SU-DHL-6 (cell line): ENCODE measurements at regions not wholly inside any gene's neighbourhood (a gene's known extent, or its start where the extent isn't known, plus 50 kb on each side); places are given as distances from the start of the nearest gene placed in this dataset.

Experiments used
- H2AFZ ChIP-seq: fragments of 200-600 bp; sonication (generic); 2 replicates; pipeline ENCODE4 v1.6.1; 2014; ENCODE audit warnings: low read depth, mild to moderate bottlenecking, moderate library complexity, mixed read lengths, antibody characterized with exemption, low read length; ENCODE audit not compliant: severe bottlenecking
- H3F3A ChIP-seq: fragments of 200-600 bp; shearing (Covaris generic); 2 replicates; pipeline ENCODE4 v1.6.0; 2016; ENCODE audit warnings: antibody characterized with exemption, mild to moderate bottlenecking; ENCODE audit not compliant: insufficient read depth
- H3K27ac ChIP-seq: fragments of 200-600 bp; sonication (generic); 2 replicates; pipeline ENCODE4 v1.5.1; 2016; ENCODE audit warnings: low read depth, mild to moderate bottlenecking, low read length, moderate library complexity, mixed read lengths
- H3K27me3 ChIP-seq: fragments of 200-600 bp; sonication (generic), shearing (Covaris generic); 2 replicates; pipeline ENCODE4 v1.6.0; 2014; ENCODE audit warnings: mild to moderate bottlenecking, low read length
- H3K36me3 ChIP-seq: fragments of 200-600 bp; sonication (generic); 2 replicates; pipeline ENCODE4 v1.6.1; 2014; ENCODE audit warnings: mild to moderate bottlenecking, low read length, mixed read lengths
- H3K4me2 ChIP-seq: fragments of 300-600, 200-600 bp; shearing (Covaris generic), sonication (generic); 2 replicates; pipeline ENCODE4 v1.6.0; 2014; ENCODE audit warnings: low read length, low read depth, mild to moderate bottlenecking; ENCODE audit not compliant: poor library complexity, severe bottlenecking
- H3K4me3 ChIP-seq: fragments of 200-600 bp; sonication (generic); 2 replicates; pipeline ENCODE4 v1.5.1; 2014; ENCODE audit warnings: antibody characterized with exemption, low read length, mild to moderate bottlenecking, mixed read lengths; ENCODE audit not compliant: insufficient read depth, poor library complexity, severe bottlenecking
- H3K79me2 ChIP-seq: fragments of 200-600 bp; sonication (generic); 2 replicates; pipeline ENCODE4 v1.6.1; 2014; ENCODE audit warnings: mild to moderate bottlenecking, low read length, moderate library complexity; ENCODE audit not compliant: insufficient read depth
- H3K9ac ChIP-seq: fragments of 200-600 bp; sonication (generic); 2 replicates; pipeline ENCODE4 v1.7.0; 2014; ENCODE audit warnings: mild to moderate bottlenecking, low read length
- H3K9me2 ChIP-seq: fragments of 200-600 bp; sonication (generic); replicated peaks from 2 replicates; pipeline ENCODE4 v1.6.1; 2014; ENCODE audit warnings: low read length; ENCODE audit not compliant: insufficient read depth
- H3K9me3 ChIP-seq: fragments of 200-600 bp; sonication (generic); 2 replicates; pipeline ENCODE4 v1.6.1; 2014; ENCODE audit warnings: low read length, mixed read lengths; ENCODE audit not compliant: insufficient read depth
- H4K20me1 ChIP-seq: fragments of 200-600 bp; sonication (generic); 2 replicates; pipeline ENCODE4 v1.6.1; 2014; ENCODE audit warnings: low read depth, mild to moderate bottlenecking, antibody characterized with exemption, low read length, moderate library complexity, mixed read lengths
- EZH2phosphoT487 ChIP-seq: fragments of 200-600 bp; sonication (generic), shearing (Covaris generic); conservative IDR thresholded peaks from 2 replicates; pipeline ENCODE4 v1.6.1; 2018; ENCODE audit warnings: mild to moderate bottlenecking, antibody characterized with exemption, low read length, moderate library complexity, mixed read lengths
- TF ChIP-seq, protein P1 (sequence below): fragments of 200-600 bp; sonication (generic); IDR thresholded peaks from one replicate; pipeline ENCODE4 v1.5.1; 2017; ENCODE audit warnings: antibody characterized with exemption, mild to moderate bottlenecking, low read length, moderate library complexity; ENCODE audit not compliant: insufficient read depth, poor library complexity, severe bottlenecking

- no peaks in the 10 kb centered on the region for H3F3A ChIP-seq
- no peaks in the 10 kb centered on the region for H3K79me2 ChIP-seq
- H3K4me3 ChIP-seq, result no peak overlapping the region
- H3K9ac ChIP-seq, result no peak overlapping the region
- H4K20me1 ChIP-seq, result no peaks in the 10 kb centered on the region
- TF ChIP-seq EZH2phosphoT487, result no peak
- TF ChIP-seq, protein P1, sequence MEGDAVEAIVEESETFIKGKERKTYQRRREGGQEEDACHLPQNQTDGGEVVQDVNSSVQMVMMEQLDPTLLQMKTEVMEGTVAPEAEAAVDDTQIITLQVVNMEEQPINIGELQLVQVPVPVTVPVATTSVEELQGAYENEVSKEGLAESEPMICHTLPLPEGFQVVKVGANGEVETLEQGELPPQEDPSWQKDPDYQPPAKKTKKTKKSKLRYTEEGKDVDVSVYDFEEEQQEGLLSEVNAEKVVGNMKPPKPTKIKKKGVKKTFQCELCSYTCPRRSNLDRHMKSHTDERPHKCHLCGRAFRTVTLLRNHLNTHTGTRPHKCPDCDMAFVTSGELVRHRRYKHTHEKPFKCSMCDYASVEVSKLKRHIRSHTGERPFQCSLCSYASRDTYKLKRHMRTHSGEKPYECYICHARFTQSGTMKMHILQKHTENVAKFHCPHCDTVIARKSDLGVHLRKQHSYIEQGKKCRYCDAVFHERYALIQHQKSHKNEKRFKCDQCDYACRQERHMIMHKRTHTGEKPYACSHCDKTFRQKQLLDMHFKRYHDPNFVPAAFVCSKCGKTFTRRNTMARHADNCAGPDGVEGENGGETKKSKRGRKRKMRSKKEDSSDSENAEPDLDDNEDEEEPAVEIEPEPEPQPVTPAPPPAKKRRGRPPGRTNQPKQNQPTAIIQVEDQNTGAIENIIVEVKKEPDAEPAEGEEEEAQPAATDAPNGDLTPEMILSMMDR, result no peak
- H3K4me2 ChIP-seq, result no peak overlapping the region
- no peak overlapping the region for H2AFZ ChIP-seq
- H3K9me3 ChIP-seq, result no peaks in the 10 kb centered on the region
- no peaks in the 10 kb centered on the region for H3K27me3 ChIP-seq
- no peak overlapping the region for H3K27ac ChIP-seq
- H3K9me2 ChIP-seq, result no peaks in the 10 kb centered on the region
- no peaks in the 10 kb centered on the region for H3K36me3 ChIP-seq
These were observed 155.2 kb upstream of the ZC3H12C start for GRCh38 chr11:109937968-109938367.

- Histone ChIP-seq H4K20me1 (no peaks in the 10 kb centered on the region), H3K9me2 (no peaks in the 10 kb centered on the region), H3K27me3 (no peaks in the 10 kb centered on the region), H3K79me2 (no peaks in the 10 kb centered on the region), H3K9me3 (no peaks in the 10 kb centered on the region), H3K4me3 (no peak overlapping the region), H3K4me2 (no peak overlapping the region), H3F3A (no peaks in the 10 kb centered on the region), H3K36me3 (no peaks in the 10 kb centered on the region), H3K27ac (no peak overlapping the region), H2AFZ (no peak overlapping the region), H3K9ac (no peak overlapping the region)
- TF ChIP-seq EZH2phosphoT487, result no peak
- TF ChIP-seq, protein P1, result no peak
These were observed 153.9 kb upstream of the ZC3H12C start for GRCh38 chr11:109939166-109939810.

- H3K4me2 ChIP-seq, result no peak overlapping the region
- H3K79me2 ChIP-seq, result no peaks in the 10 kb centered on the region
- H3K36me3 ChIP-seq, result no peaks in the 10 kb centered on the region
- TF ChIP-seq, protein P1, result no peak
- TF ChIP-seq EZH2phosphoT487, result no peak
- H3K27ac ChIP-seq, result no peak overlapping the region
- no peak overlapping the region for H3K9ac ChIP-seq
- H3K9me3 ChIP-seq, result no peaks in the 10 kb centered on the region
- H3K4me3 ChIP-seq, result no peak overlapping the region
- no peaks in the 10 kb centered on the region for H4K20me1 ChIP-seq
- H2AFZ ChIP-seq, result no peak overlapping the region
- H3F3A ChIP-seq, result no peaks in the 10 kb centered on the region
- H3K9me2 ChIP-seq, result no peaks in the 10 kb centered on the region
- no peaks in the 10 kb centered on the region for H3K27me3 ChIP-seq
These were observed 152.4 kb upstream of the ZC3H12C start for GRCh38 chr11:109940816-109941215.
